ENCODE measurements at regions not wholly inside any gene's neighbourhood (a gene's known extent, or its start where the extent isn't known, plus 50 kb on each side); places are given as distances from the start of the nearest gene placed in this dataset.

DNA sequence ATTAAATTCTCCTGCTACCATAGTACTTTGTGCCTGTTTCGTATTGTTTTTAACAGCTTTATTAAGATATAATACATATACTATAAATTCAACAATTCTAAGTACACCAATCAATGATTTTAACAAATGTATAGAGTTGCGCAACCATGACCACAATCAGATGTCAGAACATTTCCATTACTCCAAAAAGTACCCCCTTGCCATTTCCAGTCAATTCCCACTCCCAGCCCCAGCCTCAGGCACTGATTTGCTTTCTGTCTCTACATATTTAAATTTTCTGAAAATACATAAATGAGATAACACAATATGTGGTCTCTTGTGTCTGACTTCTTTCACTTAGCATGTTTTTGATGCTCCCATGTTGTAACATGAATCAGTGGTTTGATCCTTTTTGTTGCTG, 193.9 kb downstream of the FIGN start:
- DNase-seq, result no peak

DNA sequence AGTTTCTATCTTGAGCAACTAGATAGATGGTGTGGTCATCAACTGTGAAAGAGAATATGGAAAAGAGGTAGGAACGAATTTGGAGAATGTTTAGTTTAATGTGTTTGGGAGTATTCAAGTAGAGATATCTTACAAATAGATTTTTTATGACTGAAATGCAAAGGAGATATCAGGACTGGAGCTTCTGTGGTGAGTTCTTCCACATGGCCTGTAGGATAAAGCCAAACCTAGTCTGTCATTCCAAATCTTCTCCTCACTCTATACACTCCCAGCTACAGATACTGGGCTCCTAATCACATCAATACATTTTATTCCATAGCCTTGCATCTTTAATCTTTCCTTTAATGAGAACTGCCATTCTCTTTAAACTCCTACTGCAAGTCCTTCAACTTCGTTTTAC, 194.3 kb downstream of the FIGN start:
- no peak for DNase-seq

DNA sequence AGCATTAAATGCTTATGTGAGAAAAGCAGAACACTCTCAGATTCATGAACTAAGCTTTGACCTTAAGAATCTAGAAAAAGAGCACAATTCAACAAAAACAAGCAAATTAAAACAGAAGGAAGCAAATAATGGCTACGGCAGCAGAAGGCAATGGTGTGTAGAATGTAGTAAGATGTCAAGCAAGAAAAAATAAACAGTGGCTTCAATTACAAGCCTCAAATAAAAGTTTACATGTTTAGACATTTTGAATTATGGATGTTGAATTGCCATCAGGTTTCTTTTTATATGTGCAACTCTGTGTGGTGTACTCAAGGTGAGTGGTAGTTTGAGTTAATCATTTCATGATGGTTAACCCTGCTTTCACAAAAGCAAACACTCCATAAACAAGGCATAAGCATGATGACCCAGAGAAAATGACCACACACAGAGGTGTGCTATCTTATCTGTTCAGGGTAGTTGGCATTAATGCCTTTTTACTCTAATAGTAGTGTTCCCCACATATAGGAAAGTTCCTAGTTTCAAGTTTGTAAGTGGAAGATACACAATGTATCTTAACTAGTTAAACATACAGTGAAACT, 207.1 kb downstream of the FIGN start:
- DNase-seq, result no peak

DNA sequence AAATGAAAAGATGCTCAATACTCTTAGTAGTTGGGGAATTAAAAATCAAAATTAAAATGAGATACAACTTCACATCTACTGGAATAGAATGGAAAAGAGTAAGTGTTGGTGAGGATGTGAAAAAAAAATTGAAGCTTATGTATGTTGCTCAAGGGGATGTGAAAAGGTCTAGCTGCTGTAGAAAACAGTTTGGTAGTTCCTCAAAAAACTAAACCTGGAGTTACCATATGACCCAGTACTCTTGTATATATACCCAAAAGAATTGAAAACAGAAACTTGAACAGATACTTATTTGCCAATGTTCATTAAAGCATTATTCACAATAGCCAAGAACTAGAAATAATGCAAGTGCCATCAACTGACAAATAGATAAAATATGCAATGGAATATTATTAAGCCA, 208.4 kb downstream of the FIGN start:
- no peak for DNase-seq

DNA sequence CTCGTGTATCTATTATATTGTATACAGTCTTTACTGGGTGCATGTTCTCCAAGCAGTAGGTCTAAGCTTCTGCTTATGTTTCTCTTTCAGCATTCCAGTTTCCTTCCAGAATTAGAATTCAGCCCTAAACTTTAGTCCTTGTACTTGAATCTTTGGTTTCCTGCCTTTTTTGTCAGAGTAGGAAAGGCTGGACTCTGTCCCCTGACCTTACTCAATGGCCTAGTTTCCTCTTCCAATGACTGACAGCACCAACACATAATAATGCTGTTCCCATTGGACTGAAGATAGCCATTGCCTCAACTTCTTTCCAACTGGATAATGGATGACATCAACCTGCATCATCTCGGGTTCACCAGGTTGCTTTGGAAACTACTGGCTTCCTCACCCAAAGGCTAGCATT, 217.0 kb downstream of the FIGN start:
- DNase-seq, result no peak

DNA sequence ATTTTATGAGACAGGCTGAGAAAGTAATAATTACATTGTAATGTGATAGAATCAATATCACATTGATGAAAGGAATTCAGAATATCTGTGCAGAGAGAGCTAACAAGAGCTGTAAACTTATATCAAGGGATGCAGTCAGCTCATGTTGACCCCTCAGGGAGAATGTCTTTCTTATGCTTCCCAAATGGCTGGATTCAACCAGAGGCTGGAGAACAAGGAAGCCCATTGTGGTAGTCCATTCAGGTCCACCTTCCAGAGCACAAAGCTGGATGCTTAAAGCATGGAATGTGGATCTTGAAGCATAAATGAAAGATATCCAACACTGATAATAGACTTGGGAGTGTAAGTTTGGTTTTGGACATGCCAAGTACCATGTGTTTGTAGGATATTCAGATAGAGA, 220.0 kb downstream of the FIGN start:
- DNase-seq, result no peak

DNA sequence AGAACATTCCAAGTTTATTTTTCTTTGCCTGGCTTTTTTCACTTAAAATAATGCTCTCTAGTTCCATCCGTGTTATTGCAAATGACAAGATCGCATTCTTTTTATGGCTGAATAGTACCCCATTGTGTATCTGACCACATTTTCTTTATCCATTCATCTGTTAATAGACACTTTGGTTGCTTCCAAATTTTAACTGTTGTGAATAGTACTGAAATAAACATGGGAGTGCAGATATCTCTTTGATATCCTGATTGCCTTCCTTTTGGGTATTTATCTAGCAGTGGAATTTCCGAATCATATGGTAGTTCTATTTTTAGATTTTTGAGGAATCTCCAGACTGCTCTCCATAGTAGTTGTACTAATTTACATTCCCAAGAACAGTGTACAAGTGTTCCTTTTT, 230.5 kb downstream of the FIGN start:
- DNase-seq, result no peak

DNA sequence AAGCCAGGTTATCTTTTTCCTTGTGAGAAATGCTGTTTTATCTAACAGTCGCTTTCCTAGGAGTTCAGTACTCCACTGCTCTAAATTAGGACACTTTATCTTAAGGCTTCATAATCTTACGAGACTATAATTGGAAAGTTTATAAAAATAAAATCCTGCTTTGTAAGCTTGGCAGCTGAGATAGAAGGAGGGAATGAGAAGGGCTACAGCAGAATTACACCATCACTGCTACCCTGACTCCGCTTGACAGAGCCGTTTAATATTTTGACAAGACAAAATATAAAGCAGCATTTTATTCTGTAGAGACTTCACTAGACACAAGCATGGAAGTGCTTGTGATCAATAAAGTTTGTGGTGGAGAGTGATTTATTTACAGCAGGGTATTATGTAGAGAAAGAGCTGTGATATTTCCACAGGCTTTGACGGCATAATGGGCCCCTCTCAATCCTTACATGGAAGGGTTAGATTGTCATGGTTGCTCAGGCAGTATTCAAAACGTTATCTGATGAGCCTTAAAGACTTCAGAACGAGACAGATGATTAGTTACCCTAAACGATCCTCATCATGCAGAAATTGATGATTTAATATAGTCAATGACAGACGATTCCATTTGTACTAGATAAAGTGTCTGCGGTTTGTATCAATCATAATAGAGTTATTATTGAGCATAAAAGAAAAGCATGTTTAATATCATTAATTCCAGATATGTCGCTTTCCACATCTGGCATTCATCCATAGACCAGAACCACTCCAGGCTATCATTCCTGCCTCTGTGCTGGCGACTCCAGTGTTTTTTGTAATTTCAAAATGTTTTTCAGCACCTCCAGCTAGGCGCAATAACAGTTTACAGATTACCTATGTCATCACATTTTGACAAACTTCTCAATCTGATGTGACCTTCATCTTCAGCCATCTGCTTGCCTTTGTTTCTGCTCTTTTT, 242.2 kb downstream of the FIGN start:
- DNase-seq, result no peak

DNA sequence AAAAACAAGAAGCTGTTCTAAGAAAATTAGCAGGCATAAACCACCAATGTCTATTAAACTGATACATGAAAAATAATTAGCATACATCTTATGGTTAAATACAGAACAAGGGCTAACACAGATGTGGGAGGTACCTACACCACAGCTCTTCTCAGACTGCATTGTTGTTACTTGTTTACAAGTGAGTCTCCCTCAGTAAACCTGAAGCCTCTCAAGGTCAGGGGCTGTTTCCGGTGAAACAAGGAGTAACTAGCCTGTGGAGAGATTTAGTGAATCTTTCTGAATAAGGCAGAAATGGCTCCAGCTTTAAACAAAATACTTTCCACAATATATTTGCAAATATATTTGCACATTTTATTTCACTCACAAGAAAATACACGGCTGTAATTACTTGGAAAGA, 244.0 kb downstream of the FIGN start:
- no peak for DNase-seq

DNA sequence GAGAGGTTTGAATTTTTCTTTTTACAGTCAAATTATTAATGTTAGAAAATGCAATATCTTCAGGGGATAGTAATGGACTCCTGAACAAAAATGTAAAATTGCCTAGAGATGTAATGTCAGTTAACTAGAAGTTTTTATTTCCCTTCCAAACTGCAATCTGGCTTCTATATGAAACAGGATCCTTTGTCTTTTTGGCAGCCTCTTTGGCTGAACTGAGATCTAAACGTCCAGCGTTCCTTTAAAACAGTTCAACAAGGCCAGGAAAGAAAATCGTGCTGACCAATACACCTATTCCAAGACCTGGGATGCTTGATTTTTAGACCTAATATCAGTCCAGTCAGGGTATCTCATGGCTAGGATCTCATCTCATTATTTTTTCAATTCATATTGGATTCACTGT, 245.5 kb downstream of the FIGN start:
- no peak for DNase-seq

DNA sequence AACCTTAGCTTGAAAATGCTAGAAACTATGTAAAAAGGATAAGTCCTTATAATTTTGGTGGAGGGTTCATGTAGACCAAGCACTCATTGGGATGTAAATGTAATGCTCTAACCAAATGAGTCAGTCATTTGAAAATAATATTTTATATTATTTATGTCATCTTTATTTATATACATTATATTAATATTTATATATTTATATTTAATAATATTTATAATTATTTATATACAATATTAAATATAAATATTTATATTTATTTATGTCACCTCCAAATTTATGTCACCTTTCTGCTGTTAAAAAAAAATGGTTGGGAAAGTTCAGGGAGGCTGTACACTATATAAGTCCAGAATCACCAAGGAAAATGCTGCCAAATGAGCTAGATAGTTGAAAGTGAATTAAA, 254.3 kb downstream of the FIGN start:
- no peak for DNase-seq

DNA sequence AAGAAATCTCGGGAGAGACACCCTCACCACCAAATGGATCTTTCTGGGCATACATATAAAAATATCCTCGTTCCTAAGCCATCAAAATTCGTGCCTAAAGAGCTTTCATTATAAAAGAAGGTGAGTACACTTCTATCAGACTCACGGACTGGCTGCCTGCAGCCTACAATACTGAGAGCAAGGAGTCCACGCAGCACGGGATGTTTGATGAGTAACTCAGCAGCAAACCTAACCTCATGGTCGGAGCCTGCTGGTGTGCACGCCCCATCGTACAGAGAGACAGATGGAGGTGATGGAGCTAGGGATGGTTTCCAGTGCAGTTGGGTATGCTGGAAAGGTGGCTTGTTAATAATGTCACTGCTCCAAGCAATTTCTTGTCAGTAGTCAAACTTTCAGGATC, 256.2 kb downstream of the FIGN start:
- no peak for DNase-seq

DNA sequence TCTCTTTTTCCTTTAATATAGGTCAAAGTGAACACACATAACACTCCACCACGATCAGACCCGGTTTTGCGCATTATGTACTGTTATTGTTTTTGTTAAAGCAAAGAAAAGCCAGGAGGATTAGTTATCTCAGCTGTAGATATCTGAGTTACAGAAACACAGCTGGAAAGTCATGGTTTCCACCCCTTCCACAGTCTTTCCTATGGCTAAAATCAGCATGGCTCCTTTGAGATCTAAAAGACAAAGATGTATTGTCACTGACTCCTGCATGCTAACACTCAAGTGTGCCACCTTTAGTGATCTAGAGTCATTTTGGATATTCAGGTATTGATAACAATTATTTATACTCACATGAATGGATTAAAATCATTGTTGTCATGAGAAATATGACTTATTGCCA, 260.0 kb downstream of the FIGN start:
- DNase-seq, result no peak

DNA sequence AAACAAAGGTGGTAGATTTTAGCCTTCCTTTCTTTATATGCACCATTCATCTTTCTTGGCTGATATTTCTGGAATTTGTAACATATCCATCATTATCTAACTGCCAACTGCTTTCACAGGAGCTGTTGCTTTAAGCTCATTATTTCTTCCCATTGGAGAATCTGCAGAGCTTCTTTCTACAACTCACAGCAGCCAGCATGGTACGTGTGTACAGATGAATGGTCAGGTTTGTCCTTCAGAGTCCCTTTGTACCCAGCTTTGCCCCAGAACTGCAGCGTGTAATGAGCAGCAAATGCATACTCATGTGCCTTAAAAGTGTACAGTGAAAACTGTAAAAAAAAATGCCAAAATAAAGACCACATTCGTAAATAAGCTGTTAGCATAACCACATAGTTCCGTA, 260.9 kb downstream of the FIGN start:
- DNase-seq, result no peak

DNA sequence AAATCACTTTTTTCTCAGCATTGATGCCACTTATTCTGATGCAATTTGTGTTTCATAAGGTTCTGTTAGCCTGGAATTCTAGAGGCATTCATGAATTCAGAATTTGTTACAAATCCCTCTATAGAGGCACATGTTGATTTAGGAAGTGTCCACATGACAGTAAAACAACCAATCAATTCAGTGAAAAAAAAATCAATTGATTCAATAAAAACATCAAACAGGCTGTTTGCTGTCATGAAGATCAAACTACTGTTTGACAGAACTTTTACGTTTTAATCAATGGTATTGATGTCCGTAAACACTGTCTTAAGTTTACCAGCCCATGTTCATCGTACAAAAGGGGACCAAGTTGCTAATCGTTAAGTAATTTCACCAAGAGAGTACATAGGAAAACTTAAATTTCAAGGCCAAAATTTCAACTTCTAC, 261.5 kb downstream of the FIGN start:
- no peak for DNase-seq

DNA sequence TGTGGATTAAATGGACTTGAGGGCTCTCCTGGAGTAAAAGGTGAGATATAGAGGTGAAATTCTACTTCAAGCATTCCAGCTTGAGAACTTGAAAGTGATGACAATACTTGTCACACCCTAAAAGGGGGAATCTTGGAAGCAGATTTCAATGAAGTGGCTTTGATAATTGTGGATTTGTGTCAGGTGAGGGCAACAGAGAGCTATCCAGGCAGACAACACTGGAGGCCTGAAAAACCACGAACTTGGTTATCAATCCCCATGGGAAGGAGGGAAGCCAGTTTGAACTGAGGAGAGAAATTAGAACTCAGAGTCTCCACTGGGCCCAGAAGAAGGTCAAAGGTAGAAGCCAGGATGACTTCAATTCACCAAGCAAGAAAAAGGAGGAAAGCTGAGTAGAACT, 263.9 kb downstream of the FIGN start:
- no peak for DNase-seq

DNA sequence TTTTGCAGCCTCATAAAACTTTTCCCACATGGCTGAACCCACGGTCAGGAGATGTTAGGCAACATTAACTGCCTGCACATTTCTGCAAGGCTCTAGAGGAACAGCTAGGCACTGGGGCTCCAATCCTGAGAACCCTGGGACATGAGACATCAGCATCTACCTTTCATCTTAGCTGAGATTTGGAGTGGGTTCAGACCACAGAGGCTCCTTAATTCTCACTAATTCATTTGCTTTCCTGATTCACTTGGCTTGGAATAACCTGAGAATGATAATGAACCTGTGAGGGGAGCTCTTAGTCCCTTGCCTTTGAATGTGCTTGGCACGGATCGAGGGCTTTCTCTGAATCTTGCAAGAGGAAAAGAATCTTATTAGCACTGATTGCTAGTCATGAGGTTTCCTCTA, 266.2 kb downstream of the FIGN start:
- DNase-seq, result no peak

DNA sequence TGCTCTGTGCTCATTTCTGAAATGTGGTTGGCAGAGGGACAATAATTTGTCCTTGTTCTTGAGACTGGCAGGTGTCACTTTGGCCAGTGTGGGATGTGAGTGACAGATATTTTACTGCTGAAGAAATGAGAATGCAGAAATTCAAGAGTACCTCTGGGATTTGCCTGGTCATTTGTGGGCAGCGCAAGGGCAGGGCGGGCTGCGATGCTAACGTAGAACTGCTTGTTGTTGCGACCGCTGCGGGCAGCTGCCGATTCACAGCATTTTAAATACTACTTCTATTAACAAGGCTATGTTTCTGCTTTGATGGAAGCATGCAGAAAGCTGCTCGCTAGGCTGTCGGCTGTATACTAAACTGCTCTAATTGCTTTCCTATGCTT, 268.6 kb downstream of the FIGN start:
- DNase-seq, result no peak

DNA sequence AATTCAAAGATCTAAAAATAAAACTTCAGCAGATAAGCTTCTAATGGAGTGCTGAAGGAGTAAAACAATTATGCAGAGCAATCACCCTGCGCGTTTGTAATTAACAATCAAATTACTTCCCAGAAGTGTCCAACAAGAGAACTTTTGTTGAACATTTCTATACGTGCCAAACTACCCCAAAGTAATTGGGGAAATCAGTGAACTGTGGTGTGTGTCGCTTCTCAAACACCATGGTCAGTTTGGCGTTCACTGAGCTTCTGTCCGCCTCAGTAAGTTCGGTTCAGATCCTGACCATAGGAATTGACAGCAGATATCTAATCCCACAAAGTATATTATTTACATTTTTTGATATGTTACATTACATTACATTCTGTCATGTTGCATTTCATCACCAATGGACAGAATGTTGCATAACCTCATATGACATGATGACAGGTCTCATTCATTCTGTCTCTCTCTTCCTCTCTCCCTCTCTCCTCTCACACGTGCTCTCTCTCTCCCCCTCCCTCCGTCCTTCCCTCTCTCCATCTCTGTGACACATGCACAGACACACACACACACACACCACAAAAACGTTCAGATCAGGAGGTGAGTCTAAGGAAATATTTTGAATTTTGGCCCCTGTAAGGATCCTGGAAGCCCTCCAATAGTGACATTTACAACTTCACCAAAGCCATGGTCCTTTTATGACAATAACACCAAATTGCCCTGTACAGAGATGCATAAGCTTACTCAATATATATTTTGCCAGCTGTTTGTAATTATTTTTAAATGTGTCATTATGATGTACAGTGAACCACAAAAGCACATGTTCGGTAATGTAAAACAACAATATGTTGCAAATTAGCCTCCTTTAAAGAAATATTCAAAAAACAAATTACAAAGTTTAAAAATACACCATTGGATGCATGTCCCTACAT, 269.2 kb downstream of the FIGN start:
- no peak for DNase-seq

DNA sequence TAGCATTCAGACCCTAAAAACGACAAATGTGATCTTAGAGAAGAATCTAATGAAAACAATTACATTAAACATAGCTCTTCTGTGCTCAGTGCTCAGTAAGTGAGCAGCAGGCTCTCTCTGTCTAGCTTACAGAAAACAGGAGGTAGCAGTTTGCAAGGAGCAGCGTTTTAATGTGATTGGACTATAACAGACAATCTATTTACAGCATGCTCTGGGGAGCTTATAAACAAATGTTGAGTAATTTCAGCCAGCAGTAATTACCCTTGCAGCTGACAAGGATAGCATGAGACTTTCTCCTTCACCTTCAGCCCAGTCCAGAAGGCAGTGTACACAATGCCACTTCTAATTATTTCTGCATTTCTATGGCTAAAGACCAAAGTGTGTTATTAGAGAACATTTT, 270.4 kb downstream of the FIGN start:
- no peak for DNase-seq

DNA sequence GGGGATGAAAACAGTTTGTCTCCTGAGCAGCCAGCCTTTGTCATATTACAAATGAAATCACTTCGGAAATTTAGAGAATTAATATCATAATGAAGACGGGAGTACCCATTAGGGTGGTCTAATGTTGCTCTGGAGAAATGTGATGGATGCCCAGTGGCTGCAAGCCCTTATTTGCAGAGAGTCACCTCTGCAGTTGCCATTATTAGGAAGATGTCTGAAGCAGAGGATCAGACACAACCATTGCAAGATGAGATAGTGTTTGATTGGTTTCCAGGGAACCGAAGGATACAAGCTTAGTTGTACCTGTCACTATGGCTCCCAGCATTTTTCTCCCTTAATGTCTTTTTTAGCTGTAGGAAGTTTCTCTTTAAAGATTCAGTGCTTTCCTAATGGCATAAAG, 272.4 kb downstream of the FIGN start:
- DNase-seq, result no peak

DNA sequence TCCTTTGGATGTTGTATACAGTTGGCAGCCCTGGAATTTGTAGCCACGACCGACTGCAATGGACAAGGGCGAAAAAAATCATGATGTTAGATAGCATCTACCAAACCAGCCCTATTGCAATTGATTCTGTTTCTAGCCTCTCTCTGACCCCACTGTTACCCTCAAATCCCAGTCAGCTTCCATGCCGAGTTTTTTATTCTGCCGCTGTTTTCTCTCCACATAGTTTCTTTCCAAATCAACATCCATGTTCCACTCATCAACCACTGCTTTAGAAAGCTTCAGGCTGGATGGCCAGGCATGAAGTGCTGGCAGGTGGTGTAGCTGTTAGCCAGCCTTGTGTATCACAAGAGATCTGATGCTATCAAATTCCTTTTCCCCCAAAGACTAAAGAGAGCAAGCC, 272.8 kb downstream of the FIGN start:
- DNase-seq, result no peak

DNA sequence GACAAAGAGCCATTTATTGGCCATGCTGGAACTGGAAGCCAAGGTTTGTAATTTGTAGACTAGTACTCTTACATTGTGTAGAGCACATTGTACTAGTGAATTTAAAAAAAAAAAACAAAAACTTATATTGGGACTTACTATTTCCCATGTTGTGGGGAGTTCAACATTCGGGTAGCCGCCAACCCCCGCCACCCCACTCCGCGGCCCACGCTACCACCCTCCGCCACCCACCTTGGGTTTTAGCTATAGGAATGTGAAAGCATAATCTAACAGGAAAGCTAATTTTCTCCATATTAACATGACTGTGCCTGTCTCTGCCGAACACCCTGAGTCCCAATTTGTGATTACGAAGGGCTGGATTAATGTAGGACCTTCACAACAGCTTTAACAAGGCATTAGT, 275.8 kb downstream of the FIGN start:
- no peak for DNase-seq
